ENCODE measurements at regions not wholly inside any gene's neighbourhood (a gene's known extent, or its start where the extent isn't known, plus 50 kb on each side); places are given as distances from the start of the nearest gene placed in this dataset.

- RAD21 ChIA-PET (ENCODE audit: low non-redundant PET in 1 of 2, low total read pairs in 2 of 2, uncharacterized antibody in 2 of 2, unreplicated experiment in 2 of 2) = no interaction called here
- H3K9me3 ChIP-seq (ENCODE audit: control insufficient read depth in 1 of 2, insufficient read depth in 1 of 2, low read depth in 1 of 2, low read length in 2 of 2) = no peaks in the 10 kb centered on the region
- no TSS peak for BruUV-seq (replicated peaks)
- no peaks in the 10 kb centered on the region for H3K27me3 ChIP-seq (ENCODE audit: insufficient read depth, low read length)
- ATAC-seq (no peak), DNase-seq (ENCODE audit: low read depth, low spot score) (no peak)
- CTCF ChIA-PET = no interaction called here
- intact Hi-C loops (cut with micrococcal nuclease) = loop anchor here (10.0 kb wide), 1 partner anchor 56 kb away; no protein-coding TSS in a partner anchor
- POLR2A ChIA-PET = no interaction called here
- no peak overlapping the region for H2AFZ ChIP-seq (ENCODE audit: low read depth, low read length, poor library complexity, severe bottlenecking)
- no peaks in the 10 kb centered on the region for H3K9me2 ChIP-seq (ENCODE audit: insufficient read depth)
- no peak overlapping the region for H3K9ac ChIP-seq (ENCODE audit: low read length)
- H3K4me3 ChIP-seq (replicated peaks in 1 of 2; ENCODE audit: low read depth in 1 of 2, low read length in 2 of 2) = no peak overlapping the region
- no peaks in the 10 kb centered on the region for H4K20me1 ChIP-seq (ENCODE audit: insufficient read depth)
- no peak overlapping the region for H3K4me2 ChIP-seq (ENCODE audit: low read length)
- no peak for TF ChIP-seq CBX3 (IDR thresholded peaks at IDR 0.05; ENCODE audit: low read depth)
- no peak for TF ChIP-seq POLR2A (IDR thresholded peaks at IDR 0.05; ENCODE audit: borderline replicate concordance, extremely low read depth, insufficient read depth, insufficient read length)
- TF ChIP-seq CEBPB (IDR thresholded peaks at IDR 0.05; ENCODE audit: low read depth) = no peak
- TF ChIP-seq RAD21 (IDR thresholded peaks at IDR 0.05; ENCODE audit: low read depth) = no peak
- TF ChIP-seq, protein P1, sequence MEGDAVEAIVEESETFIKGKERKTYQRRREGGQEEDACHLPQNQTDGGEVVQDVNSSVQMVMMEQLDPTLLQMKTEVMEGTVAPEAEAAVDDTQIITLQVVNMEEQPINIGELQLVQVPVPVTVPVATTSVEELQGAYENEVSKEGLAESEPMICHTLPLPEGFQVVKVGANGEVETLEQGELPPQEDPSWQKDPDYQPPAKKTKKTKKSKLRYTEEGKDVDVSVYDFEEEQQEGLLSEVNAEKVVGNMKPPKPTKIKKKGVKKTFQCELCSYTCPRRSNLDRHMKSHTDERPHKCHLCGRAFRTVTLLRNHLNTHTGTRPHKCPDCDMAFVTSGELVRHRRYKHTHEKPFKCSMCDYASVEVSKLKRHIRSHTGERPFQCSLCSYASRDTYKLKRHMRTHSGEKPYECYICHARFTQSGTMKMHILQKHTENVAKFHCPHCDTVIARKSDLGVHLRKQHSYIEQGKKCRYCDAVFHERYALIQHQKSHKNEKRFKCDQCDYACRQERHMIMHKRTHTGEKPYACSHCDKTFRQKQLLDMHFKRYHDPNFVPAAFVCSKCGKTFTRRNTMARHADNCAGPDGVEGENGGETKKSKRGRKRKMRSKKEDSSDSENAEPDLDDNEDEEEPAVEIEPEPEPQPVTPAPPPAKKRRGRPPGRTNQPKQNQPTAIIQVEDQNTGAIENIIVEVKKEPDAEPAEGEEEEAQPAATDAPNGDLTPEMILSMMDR (IDR thresholded peaks at IDR 0.05 in 2 of 3, conservative IDR thresholded peaks at IDR 0.05 in 1 of 3; ENCODE audit: borderline replicate concordance in 1 of 3, insufficient read depth in 1 of 3, low read depth in 2 of 3, low read length in 2 of 3) = no peak
- no peak for TF ChIP-seq EZH2phosphoT487 (IDR thresholded peaks at IDR 0.05; ENCODE audit: borderline replicate concordance)
- no peak for TF ChIP-seq ZFX (IDR thresholded peaks at IDR 0.05)
- TF ChIP-seq EZH2 (IDR thresholded peaks at IDR 0.05) = no peak
- no peak for TF ChIP-seq FOSL1 (IDR thresholded peaks at IDR 0.05; ENCODE audit: low read depth)
- no peak for TF ChIP-seq TCF7L2 (IDR thresholded peaks at IDR 0.05; ENCODE audit: borderline replicate concordance, extremely low read depth, insufficient read depth, insufficient read length)
- TF ChIP-seq JUND (IDR thresholded peaks at IDR 0.05) = no peak
- no peak for TF ChIP-seq ELF1 (IDR thresholded peaks at IDR 0.05; ENCODE audit: borderline replicate concordance, low read depth)
- TF ChIP-seq EGR1 (IDR thresholded peaks at IDR 0.05; ENCODE audit: low read depth) = no peak
- H3K36me3 ChIP-seq (ENCODE audit: control insufficient read depth in 1 of 2, insufficient read depth in 2 of 2, low read length in 2 of 2) = no peaks in the 10 kb centered on the region
- H3K79me2 ChIP-seq (ENCODE audit: insufficient read depth, low read length) = no peaks in the 10 kb centered on the region
- no peaks in the 10 kb centered on the region for H3K4me1 ChIP-seq (ENCODE audit: control insufficient read depth in 1 of 2, insufficient read depth in 2 of 2, low read length in 2 of 2)
- no peak overlapping the region for H3K27ac ChIP-seq (ENCODE audit: low read depth, low read length)
Measured at GRCh38 chr16:65878347-65878746, 488.1 kb upstream of the CDH5 start.
